Neuronal stem cell (in vitro differentiated cells): ENCODE measurements at regions not wholly inside any gene's neighbourhood (a gene's known extent, or its start where the extent isn't known, plus 50 kb on each side); places are given as distances from the start of the nearest gene placed in this dataset.

Source experiments
- DNase-seq: peaks from one replicate; pipeline ENCODE4 v3.0.0-alpha.2; 2013; ENCODE audit warnings: low spot score
- H2AFZ ChIP-seq: one replicate; pipeline ENCODE4 v1.6.1; 2013; ENCODE audit warnings: mild to moderate bottlenecking, low read length, inconsistent platforms
- H2AK5ac ChIP-seq: 2 replicates; pipeline ENCODE4 v1.6.1; 2013; ENCODE audit warnings: low read depth, mild to moderate bottlenecking, inconsistent platforms, low read length, moderate library complexity, mixed read lengths
- H2BK120ac ChIP-seq: 2 replicates; pipeline ENCODE4 v1.6.1; 2013; ENCODE audit warnings: low read depth, mild to moderate bottlenecking, inconsistent platforms, low read length, moderate library complexity, mixed read lengths
- H2BK12ac ChIP-seq: one replicate; pipeline ENCODE4 v1.6.1; 2013; ENCODE audit warnings: low read length, inconsistent platforms
- H2BK15ac ChIP-seq: 2 replicates; pipeline ENCODE4 v1.6.1; 2013; ENCODE audit warnings: mild to moderate bottlenecking, low read length, inconsistent platforms, mixed read lengths
- H2BK5ac ChIP-seq: one replicate; pipeline ENCODE4 v1.6.1; 2013; ENCODE audit warnings: inconsistent platforms, mild to moderate bottlenecking, low read length, moderate library complexity
- H3K14ac ChIP-seq: one replicate; pipeline ENCODE4 v1.6.1; 2013; ENCODE audit warnings: low read length, inconsistent platforms
- H3K18ac ChIP-seq: 2 replicates; pipeline ENCODE4 v1.6.1; 2013; ENCODE audit warnings: low read length, inconsistent platforms
- H3K23ac ChIP-seq: 2 replicates; pipeline ENCODE4 v1.6.1; 2013; ENCODE audit warnings: low read depth, mild to moderate bottlenecking, mixed read lengths, low read length, inconsistent platforms; ENCODE audit not compliant: poor library complexity
- H3K27ac ChIP-seq: replicated peaks from 3 replicates; pipeline ENCODE4 v1.5.1; 2013; ENCODE audit warnings: low read length, inconsistent platforms
- H3K27me3 ChIP-seq, 3 experiments: 2 replicates each; pipeline ENCODE4 v1.6.1; 2013; ENCODE audit warnings: low read length in 3 of 3, mild to moderate bottlenecking in 2 of 3, inconsistent platforms in 1 of 3, low read depth in 1 of 3, mixed read lengths in 1 of 3, moderate library complexity in 1 of 3; ENCODE audit not compliant: control insufficient read depth in 3 of 3, insufficient read depth in 3 of 3
- H3K36me3 ChIP-seq, 2 donors: replicated peaks in 1 of 2; 2 replicates each; pipeline ENCODE4 v1.6.1; 2013; ENCODE audit warnings: low read length in 2 of 2; ENCODE audit not compliant: control insufficient read depth in 2 of 2, insufficient read depth in 2 of 2
- H3K4ac ChIP-seq: 2 replicates; pipeline ENCODE4 v1.6.1; 2013; ENCODE audit warnings: inconsistent platforms, mild to moderate bottlenecking, low read length, moderate library complexity
- H3K4me1 ChIP-seq, 2 donors: 1 replicate in 1 of 2; 2 replicates in 1 of 2; pipeline ENCODE4 v1.6.1; 2013; ENCODE audit warnings: low read length in 2 of 2, low read depth in 1 of 2; ENCODE audit not compliant: control insufficient read depth in 2 of 2, insufficient read depth in 1 of 2
- H3K4me2 ChIP-seq: one replicate; pipeline ENCODE4 v1.6.1; 2013; ENCODE audit warnings: mild to moderate bottlenecking, low read length, inconsistent platforms; ENCODE audit not compliant: insufficient read depth, poor library complexity, severe bottlenecking
- H3K4me3 ChIP-seq, 2 donors: 2 replicates each; pipeline ENCODE4 v1.5.1; 2013; ENCODE audit warnings: low read length in 2 of 2, mild to moderate bottlenecking in 2 of 2, inconsistent platforms in 1 of 2, moderate library complexity in 1 of 2
- H3K79me1 ChIP-seq: one replicate; pipeline ENCODE4 v1.6.1; 2013; ENCODE audit warnings: low read depth, mild to moderate bottlenecking, inconsistent platforms, low read length, moderate library complexity
- H3K9ac ChIP-seq: one replicate; pipeline ENCODE4 v1.6.1; 2013; ENCODE audit warnings: mild to moderate bottlenecking, low read depth, low read length, inconsistent platforms; ENCODE audit not compliant: poor library complexity
- H3K9me3 ChIP-seq, 2 donors: replicated peaks in 1 of 2; 2 replicates each; pipeline versions ENCODE3 to v1.6.1; 2013; ENCODE audit warnings: low read length in 2 of 2, mild to moderate bottlenecking in 2 of 2, inconsistent platforms in 1 of 2, low read depth in 1 of 2, mixed read lengths in 1 of 2, moderate library complexity in 1 of 2; ENCODE audit not compliant: control insufficient read depth in 2 of 2, insufficient read depth in 1 of 2
- H4K8ac ChIP-seq: one replicate; pipeline ENCODE4 v1.6.1; 2013; ENCODE audit warnings: low read depth, mild to moderate bottlenecking, inconsistent platforms, low read length, moderate library complexity
- H4K91ac ChIP-seq: one replicate; pipeline ENCODE4 v1.6.1; 2013; ENCODE audit warnings: low read length, low read depth, mild to moderate bottlenecking, inconsistent platforms; ENCODE audit not compliant: poor library complexity
- WGBS, 2 donors: extraction: QIAGEN DNeasy Blood & Tissue Kit; methylation state at CpG; one replicate each; pipeline ENCODE4 v1.1.7; 2013; ENCODE audit warnings: missing lambda C conversion rate in 2 of 2, mixed read lengths in 1 of 2; ENCODE audit not compliant: insufficient read length in 2 of 2, insufficient replicate concordance in 1 of 2; ENCODE audit errors: extremely low coverage in 2 of 2; 5-methylcytosine and 5-hydroxymethylcytosine counted together

DNA sequence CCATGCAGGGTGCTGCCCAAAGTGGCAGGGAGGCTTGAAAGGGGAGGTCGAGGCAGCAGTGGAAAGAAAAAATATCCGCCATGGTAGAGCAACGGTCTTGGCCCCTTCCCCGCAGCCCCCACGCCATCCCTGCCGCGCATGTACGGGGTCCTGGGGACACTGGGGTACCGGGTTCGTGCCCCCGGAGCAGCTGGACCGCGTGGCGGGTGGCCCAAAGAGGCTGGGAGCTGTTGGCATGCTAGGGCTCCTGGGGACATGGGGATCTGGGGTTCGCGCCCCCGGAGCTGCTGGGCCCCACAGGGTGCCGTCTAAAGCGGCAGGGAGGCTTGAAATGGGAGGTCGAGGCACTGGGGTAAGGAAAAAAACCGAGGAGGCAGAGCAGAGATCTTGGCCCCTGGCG, 316.5 kb downstream of the ALG10 start:
- no CpG with 5 or more reads among the region's 22 CpGs for WGBS, 2 donors
- Histone ChIP-seq H3K4ac (no peak overlapping the region), H3K4me2 (no peak overlapping the region), H3K27me3 (no peaks in the 10 kb centered on the region), H2BK15ac (no peak overlapping the region), H2AFZ (no peak overlapping the region), H2BK5ac (no peak overlapping the region), H3K14ac (no peak overlapping the region), H3K9me3 (peaks cover 0 to 47% of the 10 kb centered on the region in 2 donors), H3K23ac (no peak overlapping the region), H2AK5ac (no peak overlapping the region), H3K79me1 (peaks cover 1% of the 10 kb centered on the region), H2BK120ac (no peak overlapping the region), H4K91ac (no peak overlapping the region), H4K8ac (no peak overlapping the region), H3K27ac (no peak overlapping the region), H3K36me3 (no peaks in the 10 kb centered on the region), H2BK12ac (no peak overlapping the region), H3K9ac (no peak overlapping the region), H3K4me1 (no peaks in the 10 kb centered on the region), H3K4me3 (no peak overlapping the region), H3K18ac (no peak overlapping the region)
- DNase-seq = no peak

DNA sequence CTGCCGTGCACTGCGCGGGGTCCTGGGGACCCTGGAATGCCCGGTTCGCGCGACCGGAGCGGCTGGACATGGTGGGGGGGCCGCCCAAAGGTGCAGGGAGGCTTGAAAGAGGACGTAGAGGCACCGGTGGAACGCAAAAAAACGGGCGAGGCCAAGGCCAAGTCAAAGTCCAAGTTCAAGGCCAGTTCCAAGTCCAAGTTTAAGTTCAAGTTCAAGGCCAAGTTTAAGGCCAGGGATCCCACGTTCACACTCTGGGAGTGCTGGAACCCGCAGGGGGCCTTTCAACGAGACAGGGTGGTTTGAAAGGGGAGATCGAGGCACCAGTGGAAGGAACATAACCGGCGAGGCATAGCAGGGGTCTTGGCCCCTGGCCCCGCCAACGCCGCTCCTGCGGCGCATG, 317.6 kb downstream of the ALG10 start:
- no peak for DNase-seq
- Histone ChIP-seq H3K18ac (no peak overlapping the region), H4K91ac (no peak overlapping the region), H3K9me3 (peaks cover 0 to 48% of the 10 kb centered on the region in 2 donors), H2BK15ac (no peak overlapping the region), H3K4me1 (no peaks in the 10 kb centered on the region), H2BK120ac (no peak overlapping the region), H3K36me3 (no peaks in the 10 kb centered on the region), H3K27ac (no peak overlapping the region), H3K9ac (no peak overlapping the region), H2AFZ (no peak overlapping the region), H3K14ac (no peak overlapping the region), H2BK5ac (no peak overlapping the region), H3K27me3 (no peaks in the 10 kb centered on the region), H2BK12ac (no peak overlapping the region), H3K23ac (no peak overlapping the region), H3K4me2 (no peak overlapping the region), H3K79me1 (peaks cover 1% of the 10 kb centered on the region), H3K4me3 (no peak overlapping the region), H2AK5ac (no peak overlapping the region), H3K4ac (no peak overlapping the region), H4K8ac (no peak overlapping the region)
- no CpG with 5 or more reads among the region's 26 CpGs for WGBS, 2 donors

DNA sequence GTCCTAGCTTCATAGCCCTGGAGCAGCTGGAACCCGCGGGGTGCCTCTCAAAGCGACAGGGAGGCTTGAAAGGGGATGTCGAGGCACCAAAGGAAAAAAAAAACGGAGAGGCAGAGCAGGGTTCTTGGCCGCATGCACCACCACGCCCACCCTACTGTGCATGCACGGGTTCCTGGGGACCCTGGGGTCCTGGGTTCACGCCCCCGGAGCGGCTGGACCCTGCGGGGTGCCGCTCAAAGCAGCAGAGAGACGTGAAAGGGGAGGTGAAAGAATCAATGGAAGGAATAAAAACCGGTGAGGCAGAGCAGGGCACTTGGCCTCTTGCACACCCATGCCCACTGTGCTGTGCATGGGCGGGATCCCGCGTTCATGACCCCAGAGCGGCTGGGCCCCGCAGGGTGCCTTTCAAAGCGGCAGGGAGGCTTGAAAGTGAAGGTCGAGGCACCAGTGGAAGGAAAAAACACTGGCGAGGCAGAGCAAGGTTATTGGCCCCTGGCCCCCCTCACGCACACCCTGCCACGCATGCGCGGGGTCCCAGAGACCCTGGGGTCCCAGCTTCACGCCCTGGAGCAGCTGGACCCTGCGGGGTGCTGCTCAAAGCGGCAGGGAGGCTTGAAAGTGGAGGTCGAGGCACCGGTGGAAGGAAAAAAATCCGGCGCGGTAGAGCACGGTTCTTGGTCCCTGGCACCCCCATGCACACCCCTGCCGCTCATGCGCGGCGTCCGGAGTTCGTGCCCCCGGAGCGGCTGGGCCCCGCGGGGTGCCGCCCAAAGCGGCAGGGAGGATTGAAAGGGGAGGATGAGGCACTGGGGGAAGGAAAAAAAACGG, 318.5 kb downstream of the ALG10 start:
- Histone ChIP-seq H3K9me3 (peaks cover 0 to 51% of the 10 kb centered on the region in 2 donors), H3K14ac (no peak overlapping the region), H4K91ac (no peak overlapping the region), H2BK5ac (no peak overlapping the region), H3K23ac (no peak overlapping the region), H3K18ac (no peak overlapping the region), H3K27ac (no peak overlapping the region), H3K4me2 (no peak overlapping the region), H3K27me3 (no peaks in the 10 kb centered on the region), H2AFZ (no peak overlapping the region), H4K8ac (no peak overlapping the region), H3K36me3 (no peaks in the 10 kb centered on the region), H3K9ac (no peak overlapping the region), H2BK120ac (no peak overlapping the region), H2AK5ac (no peak overlapping the region), H2BK15ac (no peak overlapping the region), H3K4ac (no peak overlapping the region), H3K79me1 (peaks cover 1% of the 10 kb centered on the region), H2BK12ac (no peak overlapping the region), H3K4me1 (no peaks in the 10 kb centered on the region), H3K4me3 (no peak overlapping the region)
- DNase-seq = no peak
- no CpG with 5 or more reads among the region's 49 CpGs for WGBS, 2 donors

DNA sequence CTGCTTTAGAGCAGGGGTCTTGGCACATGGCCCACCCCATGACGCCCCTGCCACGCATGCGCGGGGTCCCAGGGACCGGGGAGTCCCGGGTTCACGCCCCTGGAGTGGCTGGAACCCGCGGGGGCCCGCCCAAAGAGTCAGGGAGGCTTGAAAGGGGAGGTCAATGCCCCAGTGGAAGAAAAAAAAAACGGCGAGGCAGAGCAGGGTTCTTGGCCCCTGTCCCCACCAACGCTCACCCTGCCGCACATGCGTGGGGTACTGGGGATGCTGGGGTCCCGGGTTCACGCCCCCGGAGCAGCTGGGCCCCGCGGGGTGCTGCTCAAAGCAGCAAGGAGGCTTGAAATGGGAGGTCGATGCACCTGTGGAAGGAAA, 319.1 kb downstream of the ALG10 start:
- no peak overlapping the region for H3K14ac ChIP-seq
- DNase-seq = no peak
- no CpG with 5 or more reads among the region's 21 CpGs for WGBS, 2 donors
- no peak overlapping the region for H3K4me2 ChIP-seq
- H2BK15ac ChIP-seq = no peak overlapping the region
- no peaks in the 10 kb centered on the region for H3K36me3 ChIP-seq
- no peaks in the 10 kb centered on the region for H3K27me3 ChIP-seq
- no peak overlapping the region for H3K18ac ChIP-seq
- no peak overlapping the region for H2AK5ac ChIP-seq
- no peak overlapping the region for H4K8ac ChIP-seq
- no peak overlapping the region for H4K91ac ChIP-seq
- no peak overlapping the region for H2BK5ac ChIP-seq
- H3K4me3 ChIP-seq = no peak overlapping the region
- no peak overlapping the region for H3K23ac ChIP-seq
- H3K4ac ChIP-seq = no peak overlapping the region
- peaks cover 0 to 50% of the 10 kb centered on the region in 2 donors for H3K9me3 ChIP-seq
- peaks cover 1% of the 10 kb centered on the region for H3K79me1 ChIP-seq
- H2AFZ ChIP-seq = no peak overlapping the region
- H3K4me1 ChIP-seq = no peaks in the 10 kb centered on the region
- no peak overlapping the region for H2BK120ac ChIP-seq
- no peak overlapping the region for H3K27ac ChIP-seq
- no peak overlapping the region for H3K9ac ChIP-seq
- no peak overlapping the region for H2BK12ac ChIP-seq
